ENCODE measurements at regions not wholly inside any gene's neighbourhood (a gene's known extent, or its start where the extent isn't known, plus 50 kb on each side); places are given as distances from the start of the nearest gene placed in this dataset.

DNA sequence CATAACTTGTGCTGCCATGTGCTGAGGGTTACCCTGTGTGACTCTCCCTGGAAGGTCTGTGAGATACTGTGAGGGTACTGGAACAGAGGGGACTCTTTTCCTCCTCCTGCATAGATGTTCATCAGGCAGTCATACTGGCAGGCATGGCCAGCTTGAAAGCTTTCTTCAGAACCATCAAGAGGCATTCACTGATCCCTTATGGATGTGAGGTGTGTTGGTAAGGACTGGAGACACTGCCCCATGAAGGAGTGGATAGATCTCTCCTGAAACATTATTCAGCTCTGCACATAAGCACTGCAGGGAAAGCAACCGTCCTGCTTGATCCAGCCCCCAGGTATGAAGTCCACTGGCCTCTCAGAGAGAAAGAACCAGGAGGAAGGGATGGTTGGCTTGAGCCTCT lies 176.6 kb upstream of the ARL4C start (continued):
- TF ChIP-seq, protein P1, sequence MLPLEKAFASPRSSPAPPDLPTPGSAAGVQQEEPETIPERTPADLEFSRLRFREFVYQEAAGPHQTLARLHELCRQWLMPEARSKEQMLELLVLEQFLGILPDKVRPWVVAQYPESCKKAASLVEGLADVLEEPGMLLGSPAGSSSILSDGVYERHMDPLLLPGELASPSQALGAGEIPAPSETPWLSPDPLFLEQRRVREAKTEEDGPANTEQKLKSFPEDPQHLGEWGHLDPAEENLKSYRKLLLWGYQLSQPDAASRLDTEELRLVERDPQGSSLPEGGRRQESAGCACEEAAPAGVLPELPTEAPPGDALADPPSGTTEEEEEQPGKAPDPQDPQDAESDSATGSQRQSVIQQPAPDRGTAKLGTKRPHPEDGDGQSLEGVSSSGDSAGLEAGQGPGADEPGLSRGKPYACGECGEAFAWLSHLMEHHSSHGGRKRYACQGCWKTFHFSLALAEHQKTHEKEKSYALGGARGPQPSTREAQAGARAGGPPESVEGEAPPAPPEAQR (CRISPR knock-in tag; IDR thresholded peaks at IDR 0.05): no peak

DNA sequence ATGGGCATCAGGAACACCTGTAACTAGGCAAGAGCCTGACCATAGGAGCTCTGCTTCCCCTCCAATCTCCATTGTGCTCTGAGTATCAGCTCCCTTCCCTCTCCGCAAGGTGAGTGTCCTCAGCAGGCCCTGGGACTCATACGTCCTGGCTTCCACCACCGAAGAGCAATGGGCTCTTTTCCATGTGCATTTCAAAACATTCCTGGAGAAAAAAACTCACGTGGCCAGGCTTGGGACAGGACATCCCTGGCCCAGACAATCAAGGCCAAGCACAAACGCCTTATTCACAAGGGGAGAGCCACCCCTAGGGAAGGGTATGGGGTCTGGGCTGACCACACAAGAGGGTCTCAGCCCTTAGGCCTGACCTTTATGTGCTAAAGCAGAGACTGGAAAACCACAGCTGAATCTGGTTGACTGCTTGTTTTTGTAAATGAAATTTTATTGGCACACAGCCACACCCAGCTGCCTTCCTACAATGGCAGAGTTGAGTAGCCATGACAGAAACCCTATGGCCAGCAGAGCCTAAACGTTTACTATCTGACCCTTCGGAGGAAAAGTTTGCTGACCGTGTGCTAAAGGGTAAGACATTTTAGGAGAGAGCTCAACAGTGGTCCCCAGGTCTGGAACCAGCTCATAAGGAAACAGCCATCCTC lies 175.7 kb upstream of the ARL4C start:
- H3K27me3 Mint-ChIP-seq (ENCODE audit: low read depth): peaks cover 6% of the 10 kb centered on the region
- H3K4me1 Mint-ChIP-seq: peaks cover 56% of the 10 kb centered on the region
- ChIA-PET POLR2A (no interaction called here), CTCF (no interaction called here)
- no peak overlapping the region for H3K4me3 Mint-ChIP-seq
- no peak for ATAC-seq
- H3K9me3 Mint-ChIP-seq: peaks cover 16% of the 10 kb centered on the region
- DNase-seq (ENCODE audit: low spot score): no peak
- H3K27ac Mint-ChIP-seq: no peak overlapping the region
- H3K36me3 Mint-ChIP-seq: peaks cover 8% of the 10 kb centered on the region
- TF ChIP-seq, protein P2, sequence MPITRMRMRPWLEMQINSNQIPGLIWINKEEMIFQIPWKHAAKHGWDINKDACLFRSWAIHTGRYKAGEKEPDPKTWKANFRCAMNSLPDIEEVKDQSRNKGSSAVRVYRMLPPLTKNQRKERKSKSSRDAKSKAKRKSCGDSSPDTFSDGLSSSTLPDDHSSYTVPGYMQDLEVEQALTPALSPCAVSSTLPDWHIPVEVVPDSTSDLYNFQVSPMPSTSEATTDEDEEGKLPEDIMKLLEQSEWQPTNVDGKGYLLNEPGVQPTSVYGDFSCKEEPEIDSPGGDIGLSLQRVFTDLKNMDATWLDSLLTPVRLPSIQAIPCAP (CRISPR knock-in tag; IDR thresholded peaks at IDR 0.05): no peak
- no peak for TF ChIP-seq ZNF219 (CRISPR knock-in tag; IDR thresholded peaks at IDR 0.05; ENCODE audit: borderline replicate concordance)
- TF ChIP-seq, protein P3, sequence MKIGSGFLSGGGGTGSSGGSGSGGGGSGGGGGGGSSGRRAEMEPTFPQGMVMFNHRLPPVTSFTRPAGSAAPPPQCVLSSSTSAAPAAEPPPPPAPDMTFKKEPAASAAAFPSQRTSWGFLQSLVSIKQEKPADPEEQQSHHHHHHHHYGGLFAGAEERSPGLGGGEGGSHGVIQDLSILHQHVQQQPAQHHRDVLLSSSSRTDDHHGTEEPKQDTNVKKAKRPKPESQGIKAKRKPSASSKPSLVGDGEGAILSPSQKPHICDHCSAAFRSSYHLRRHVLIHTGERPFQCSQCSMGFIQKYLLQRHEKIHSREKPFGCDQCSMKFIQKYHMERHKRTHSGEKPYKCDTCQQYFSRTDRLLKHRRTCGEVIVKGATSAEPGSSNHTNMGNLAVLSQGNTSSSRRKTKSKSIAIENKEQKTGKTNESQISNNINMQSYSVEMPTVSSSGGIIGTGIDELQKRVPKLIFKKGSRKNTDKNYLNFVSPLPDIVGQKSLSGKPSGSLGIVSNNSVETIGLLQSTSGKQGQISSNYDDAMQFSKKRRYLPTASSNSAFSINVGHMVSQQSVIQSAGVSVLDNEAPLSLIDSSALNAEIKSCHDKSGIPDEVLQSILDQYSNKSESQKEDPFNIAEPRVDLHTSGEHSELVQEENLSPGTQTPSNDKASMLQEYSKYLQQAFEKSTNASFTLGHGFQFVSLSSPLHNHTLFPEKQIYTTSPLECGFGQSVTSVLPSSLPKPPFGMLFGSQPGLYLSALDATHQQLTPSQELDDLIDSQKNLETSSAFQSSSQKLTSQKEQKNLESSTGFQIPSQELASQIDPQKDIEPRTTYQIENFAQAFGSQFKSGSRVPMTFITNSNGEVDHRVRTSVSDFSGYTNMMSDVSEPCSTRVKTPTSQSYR (CRISPR knock-in tag; IDR thresholded peaks at IDR 0.05): no peak
- TF ChIP-seq RELA (CRISPR knock-in tag; IDR thresholded peaks at IDR 0.05; ENCODE audit: borderline replicate concordance): no peak
- TF ChIP-seq ATF1 (CRISPR knock-in tag; IDR thresholded peaks at IDR 0.05): no peak
- TF ChIP-seq, protein P4, sequence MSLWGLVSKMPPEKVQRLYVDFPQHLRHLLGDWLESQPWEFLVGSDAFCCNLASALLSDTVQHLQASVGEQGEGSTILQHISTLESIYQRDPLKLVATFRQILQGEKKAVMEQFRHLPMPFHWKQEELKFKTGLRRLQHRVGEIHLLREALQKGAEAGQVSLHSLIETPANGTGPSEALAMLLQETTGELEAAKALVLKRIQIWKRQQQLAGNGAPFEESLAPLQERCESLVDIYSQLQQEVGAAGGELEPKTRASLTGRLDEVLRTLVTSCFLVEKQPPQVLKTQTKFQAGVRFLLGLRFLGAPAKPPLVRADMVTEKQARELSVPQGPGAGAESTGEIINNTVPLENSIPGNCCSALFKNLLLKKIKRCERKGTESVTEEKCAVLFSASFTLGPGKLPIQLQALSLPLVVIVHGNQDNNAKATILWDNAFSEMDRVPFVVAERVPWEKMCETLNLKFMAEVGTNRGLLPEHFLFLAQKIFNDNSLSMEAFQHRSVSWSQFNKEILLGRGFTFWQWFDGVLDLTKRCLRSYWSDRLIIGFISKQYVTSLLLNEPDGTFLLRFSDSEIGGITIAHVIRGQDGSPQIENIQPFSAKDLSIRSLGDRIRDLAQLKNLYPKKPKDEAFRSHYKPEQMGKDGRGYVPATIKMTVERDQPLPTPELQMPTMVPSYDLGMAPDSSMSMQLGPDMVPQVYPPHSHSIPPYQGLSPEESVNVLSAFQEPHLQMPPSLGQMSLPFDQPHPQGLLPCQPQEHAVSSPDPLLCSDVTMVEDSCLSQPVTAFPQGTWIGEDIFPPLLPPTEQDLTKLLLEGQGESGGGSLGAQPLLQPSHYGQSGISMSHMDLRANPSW (CRISPR knock-in tag; conservative IDR thresholded peaks at IDR 0.05; ENCODE audit: low read depth): no peak
- TF ChIP-seq TCF7 (CRISPR knock-in tag; IDR thresholded peaks at IDR 0.05; ENCODE audit: low read depth): no peak
- TF ChIP-seq, protein P5, sequence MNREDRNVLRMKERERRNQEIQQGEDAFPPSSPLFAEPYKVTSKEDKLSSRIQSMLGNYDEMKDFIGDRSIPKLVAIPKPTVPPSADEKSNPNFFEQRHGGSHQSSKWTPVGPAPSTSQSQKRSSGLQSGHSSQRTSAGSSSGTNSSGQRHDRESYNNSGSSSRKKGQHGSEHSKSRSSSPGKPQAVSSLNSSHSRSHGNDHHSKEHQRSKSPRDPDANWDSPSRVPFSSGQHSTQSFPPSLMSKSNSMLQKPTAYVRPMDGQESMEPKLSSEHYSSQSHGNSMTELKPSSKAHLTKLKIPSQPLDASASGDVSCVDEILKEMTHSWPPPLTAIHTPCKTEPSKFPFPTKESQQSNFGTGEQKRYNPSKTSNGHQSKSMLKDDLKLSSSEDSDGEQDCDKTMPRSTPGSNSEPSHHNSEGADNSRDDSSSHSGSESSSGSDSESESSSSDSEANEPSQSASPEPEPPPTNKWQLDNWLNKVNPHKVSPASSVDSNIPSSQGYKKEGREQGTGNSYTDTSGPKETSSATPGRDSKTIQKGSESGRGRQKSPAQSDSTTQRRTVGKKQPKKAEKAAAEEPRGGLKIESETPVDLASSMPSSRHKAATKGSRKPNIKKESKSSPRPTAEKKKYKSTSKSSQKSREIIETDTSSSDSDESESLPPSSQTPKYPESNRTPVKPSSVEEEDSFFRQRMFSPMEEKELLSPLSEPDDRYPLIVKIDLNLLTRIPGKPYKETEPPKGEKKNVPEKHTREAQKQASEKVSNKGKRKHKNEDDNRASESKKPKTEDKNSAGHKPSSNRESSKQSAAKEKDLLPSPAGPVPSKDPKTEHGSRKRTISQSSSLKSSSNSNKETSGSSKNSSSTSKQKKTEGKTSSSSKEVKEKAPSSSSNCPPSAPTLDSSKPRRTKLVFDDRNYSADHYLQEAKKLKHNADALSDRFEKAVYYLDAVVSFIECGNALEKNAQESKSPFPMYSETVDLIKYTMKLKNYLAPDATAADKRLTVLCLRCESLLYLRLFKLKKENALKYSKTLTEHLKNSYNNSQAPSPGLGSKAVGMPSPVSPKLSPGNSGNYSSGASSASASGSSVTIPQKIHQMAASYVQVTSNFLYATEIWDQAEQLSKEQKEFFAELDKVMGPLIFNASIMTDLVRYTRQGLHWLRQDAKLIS (CRISPR knock-in tag; IDR thresholded peaks at IDR 0.05; ENCODE audit: borderline replicate concordance): no peak
- TF ChIP-seq JAZF1 (CRISPR knock-in tag; IDR thresholded peaks at IDR 0.05): no peak
- TF ChIP-seq, protein P6, sequence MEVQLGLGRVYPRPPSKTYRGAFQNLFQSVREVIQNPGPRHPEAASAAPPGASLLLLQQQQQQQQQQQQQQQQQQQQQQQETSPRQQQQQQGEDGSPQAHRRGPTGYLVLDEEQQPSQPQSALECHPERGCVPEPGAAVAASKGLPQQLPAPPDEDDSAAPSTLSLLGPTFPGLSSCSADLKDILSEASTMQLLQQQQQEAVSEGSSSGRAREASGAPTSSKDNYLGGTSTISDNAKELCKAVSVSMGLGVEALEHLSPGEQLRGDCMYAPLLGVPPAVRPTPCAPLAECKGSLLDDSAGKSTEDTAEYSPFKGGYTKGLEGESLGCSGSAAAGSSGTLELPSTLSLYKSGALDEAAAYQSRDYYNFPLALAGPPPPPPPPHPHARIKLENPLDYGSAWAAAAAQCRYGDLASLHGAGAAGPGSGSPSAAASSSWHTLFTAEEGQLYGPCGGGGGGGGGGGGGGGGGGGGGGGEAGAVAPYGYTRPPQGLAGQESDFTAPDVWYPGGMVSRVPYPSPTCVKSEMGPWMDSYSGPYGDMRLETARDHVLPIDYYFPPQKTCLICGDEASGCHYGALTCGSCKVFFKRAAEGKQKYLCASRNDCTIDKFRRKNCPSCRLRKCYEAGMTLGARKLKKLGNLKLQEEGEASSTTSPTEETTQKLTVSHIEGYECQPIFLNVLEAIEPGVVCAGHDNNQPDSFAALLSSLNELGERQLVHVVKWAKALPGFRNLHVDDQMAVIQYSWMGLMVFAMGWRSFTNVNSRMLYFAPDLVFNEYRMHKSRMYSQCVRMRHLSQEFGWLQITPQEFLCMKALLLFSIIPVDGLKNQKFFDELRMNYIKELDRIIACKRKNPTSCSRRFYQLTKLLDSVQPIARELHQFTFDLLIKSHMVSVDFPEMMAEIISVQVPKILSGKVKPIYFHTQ (CRISPR knock-in tag; IDR thresholded peaks at IDR 0.05): no peak
- TF ChIP-seq ZNF416 (CRISPR knock-in tag; IDR thresholded peaks at IDR 0.05): no peak
- no peak for TF ChIP-seq IRF2 (CRISPR knock-in tag; IDR thresholded peaks at IDR 0.05; ENCODE audit: borderline replicate concordance, low read depth)
- TF ChIP-seq NFE2L1 (CRISPR knock-in tag; IDR thresholded peaks at IDR 0.05): no peak
- TF ChIP-seq, protein P7, sequence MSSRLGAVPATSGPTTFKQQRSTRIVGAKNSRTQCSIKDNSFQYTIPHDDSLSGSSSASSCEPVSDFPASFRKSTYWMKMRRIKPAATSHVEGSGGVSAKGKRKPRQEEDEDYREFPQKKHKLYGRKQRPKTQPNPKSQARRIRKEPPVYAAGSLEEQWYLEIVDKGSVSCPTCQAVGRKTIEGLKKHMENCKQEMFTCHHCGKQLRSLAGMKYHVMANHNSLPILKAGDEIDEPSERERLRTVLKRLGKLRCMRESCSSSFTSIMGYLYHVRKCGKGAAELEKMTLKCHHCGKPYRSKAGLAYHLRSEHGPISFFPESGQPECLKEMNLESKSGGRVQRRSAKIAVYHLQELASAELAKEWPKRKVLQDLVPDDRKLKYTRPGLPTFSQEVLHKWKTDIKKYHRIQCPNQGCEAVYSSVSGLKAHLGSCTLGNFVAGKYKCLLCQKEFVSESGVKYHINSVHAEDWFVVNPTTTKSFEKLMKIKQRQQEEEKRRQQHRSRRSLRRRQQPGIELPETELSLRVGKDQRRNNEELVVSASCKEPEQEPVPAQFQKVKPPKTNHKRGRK (CRISPR knock-in tag; IDR thresholded peaks at IDR 0.05; ENCODE audit: borderline replicate concordance): no peak
- TF ChIP-seq, protein P1 (CRISPR knock-in tag; IDR thresholded peaks at IDR 0.05): no peak
- no peak for TF ChIP-seq ZNF232 (CRISPR knock-in tag; IDR thresholded peaks at IDR 0.05)

Data from WTC11 (cell line).